K562 (cell line): ENCODE measurements at regions not wholly inside any gene's neighbourhood (a gene's known extent, or its start where the extent isn't known, plus 50 kb on each side); places are given as distances from the start of the nearest gene placed in this dataset.

Experiments
- CC2D1A ChIP-seq: fragments of 450-650 bp; IDR thresholded peaks from 2 replicates; pipeline ENCODE4 v1.6.1; 2017; ENCODE audit warnings: mild to moderate bottlenecking
- CREB1 ChIP-seq, 2 experiments: sonication (generic) in 1 of 2; formaldehyde crosslinking in 1 of 2; IDR thresholded peaks; 2 replicates each; pipeline versions ENCODE4 v1.6.1 to v1.8.0; 2012 to 2022; ENCODE audit warnings: inconsistent platforms in 1 of 2, mild to moderate bottlenecking in 1 of 2, missing genetic modification reagents in 1 of 2, moderate library complexity in 1 of 2
- ERF ChIP-seq: fragments of 450-650 bp; formaldehyde crosslinking; IDR thresholded peaks from 2 replicates; pipeline ENCODE4 v1.4.0; 2020; ENCODE audit warnings: mild to moderate bottlenecking, mixed read lengths
- HMG20A ChIP-seq: fragments of 450-650 bp; formaldehyde crosslinking; conservative IDR thresholded peaks from 2 replicates; pipeline ENCODE4 v1.4.0; 2020; ENCODE audit warnings: mild to moderate bottlenecking, mixed read lengths
- ILK ChIP-seq: fragments of 450-650 bp; IDR thresholded peaks from 2 replicates; pipeline ENCODE4 v1.6.1; 2016; ENCODE audit warnings: missing genetic modification characterization, low read depth, mild to moderate bottlenecking, missing compliant biosample characterization, moderate library complexity, borderline replicate concordance
- KDM5B ChIP-seq: fragments of 200-600 bp; sonication (generic); IDR thresholded peaks from 2 replicates; pipeline ENCODE4 v1.6.1; 2012; ENCODE audit warnings: low read depth, mild to moderate bottlenecking, moderate library complexity, low read length, control low read depth, inconsistent platforms; ENCODE audit not compliant: insufficient replicate concordance
- KLF16 ChIP-seq: IDR thresholded peaks from 2 replicates; pipeline ENCODE4 v1.6.1; 2016; ENCODE audit warnings: antibody characterized with exemption
- MEIS2 ChIP-seq: fragments of 450-650 bp; IDR thresholded peaks from 2 replicates; pipeline ENCODE4 v1.6.1; 2014; ENCODE audit warnings: mild to moderate bottlenecking; ENCODE audit not compliant: partially characterized antibody
- NCOA2 ChIP-seq, 2 experiments: fragments of 450-650 bp; IDR thresholded peaks; 2 replicates each; pipeline ENCODE4 v1.6.1; 2018; ENCODE audit warnings: mild to moderate bottlenecking in 2 of 2, moderate library complexity in 1 of 2; ENCODE audit not compliant: partially characterized antibody in 2 of 2
- NCOA6 ChIP-seq: fragments of 450-650 bp; IDR thresholded peaks from 2 replicates; pipeline ENCODE4 v1.6.1; 2017; ENCODE audit warnings: mild to moderate bottlenecking
- POLR2A ChIP-seq: fragments of 450-650 bp; conservative IDR thresholded peaks from 2 replicates; pipeline ENCODE4 v1.6.1; 2016
- SMARCA4 ChIP-seq: fragments of 450-650 bp; IDR thresholded peaks from 2 replicates; pipeline ENCODE4 v1.6.1; 2016
- SP1 ChIP-seq: sonication (generic); formaldehyde crosslinking; IDR thresholded peaks from 2 replicates; pipeline ENCODE4 v1.8.1; 2022; ENCODE audit warnings: mild to moderate bottlenecking, missing genetic modification reagents
- SRSF7 ChIP-seq: fragments of 200-400 bp; formaldehyde crosslinking; optimal IDR thresholded peaks from 2 replicates; pipeline ENCODE3; 2017; ENCODE audit warnings: mild to moderate bottlenecking, low read depth, low read length
- STAG1 ChIP-seq: sonication (generic); formaldehyde crosslinking; IDR thresholded peaks from 2 replicates; pipeline ENCODE4 v1.5.0; 2020; ENCODE audit warnings: missing genetic modification reagents, borderline replicate concordance
- TEAD1 ChIP-seq, 2 experiments: fragments of 450-650 bp in 1 of 2; sonication (generic) in 1 of 2; formaldehyde crosslinking; IDR thresholded peaks; 2 replicates each; pipeline versions ENCODE4 v1.4.0 to v1.8.0; 2020 to 2022; ENCODE audit warnings: mild to moderate bottlenecking in 2 of 2, missing genetic modification reagents in 1 of 2
- ZBTB33 ChIP-seq: sonication (generic); formaldehyde crosslinking; IDR thresholded peaks from 2 replicates; pipeline ENCODE4 v1.8.1; 2023; ENCODE audit warnings: mild to moderate bottlenecking, missing genetic modification reagents
- ZNF184 ChIP-seq: sonication (generic); formaldehyde crosslinking; IDR thresholded peaks from 2 replicates; pipeline ENCODE4 v1.5.0; 2020; ENCODE audit warnings: missing genetic modification reagents
- ZNF212 ChIP-seq: fragments of 450-650 bp; formaldehyde crosslinking; IDR thresholded peaks from 2 replicates; pipeline ENCODE4 v1.4.0; 2020; ENCODE audit warnings: mild to moderate bottlenecking
- ZNF764 ChIP-seq: fragments of 250-450 bp; sonication (Bioruptor Pico); IDR thresholded peaks from 2 replicates; pipeline ENCODE4 v1.4.0; 2020; ENCODE audit warnings: low read depth, mild to moderate bottlenecking, moderate library complexity
- TF ChIP-seq, protein P1 (sequence below): fragments of 250-450 bp; sonication (Bioruptor Pico); IDR thresholded peaks from 2 replicates; pipeline ENCODE4 v1.4.0; 2020; ENCODE audit warnings: mild to moderate bottlenecking, moderate library complexity, borderline replicate concordance
- TF ChIP-seq, protein P2 (sequence below): sonication (generic); formaldehyde crosslinking; IDR thresholded peaks from 2 replicates; pipeline ENCODE4 v1.8.0; 2022; ENCODE audit warnings: mild to moderate bottlenecking, missing genetic modification reagents, borderline replicate concordance
- TF ChIP-seq, protein P3 (sequence below): fragments of 450-650 bp; IDR thresholded peaks from 2 replicates; pipeline ENCODE4 v1.6.1; 2014; ENCODE audit warnings: low read depth, mild to moderate bottlenecking, moderate library complexity, borderline replicate concordance

- TF ChIP-seq TEAD1 (CRISPR knock-in tag; IDR thresholded peaks at IDR 0.05) (no peak), MEIS2 (peak; percentile 35), KLF16 (peak; percentile 41; the same call in 1 of the 2 replicates), STAG1 (CRISPR knock-in tag) (no peak), SMARCA4 (peak; percentile 32; the same call in 1 of the 2 replicates), ERF (CRISPR knock-in tag) (no peak), ZNF212 (no peak), HMG20A (CRISPR knock-in tag) (no peak), KDM5B (no peak), POLR2A (no peak), CC2D1A (no peak), SP1 (CRISPR knock-in tag) (no peak), ZNF184 (no peak), ILK (tag) (no peak), SRSF7 (no peak), NCOA2 (IDR thresholded peaks at IDR 0.05; ENCODE audit: partially characterized antibody in 2 of 2) (no peak), CREB1 (IDR thresholded peaks at IDR 0.05) (no peak), CREB1 (CRISPR knock-in tag; IDR thresholded peaks at IDR 0.05) (no peak), ZBTB33 (no peak), NCOA6 (no peak), ZNF764 (no peak)
- TF ChIP-seq, protein P1, sequence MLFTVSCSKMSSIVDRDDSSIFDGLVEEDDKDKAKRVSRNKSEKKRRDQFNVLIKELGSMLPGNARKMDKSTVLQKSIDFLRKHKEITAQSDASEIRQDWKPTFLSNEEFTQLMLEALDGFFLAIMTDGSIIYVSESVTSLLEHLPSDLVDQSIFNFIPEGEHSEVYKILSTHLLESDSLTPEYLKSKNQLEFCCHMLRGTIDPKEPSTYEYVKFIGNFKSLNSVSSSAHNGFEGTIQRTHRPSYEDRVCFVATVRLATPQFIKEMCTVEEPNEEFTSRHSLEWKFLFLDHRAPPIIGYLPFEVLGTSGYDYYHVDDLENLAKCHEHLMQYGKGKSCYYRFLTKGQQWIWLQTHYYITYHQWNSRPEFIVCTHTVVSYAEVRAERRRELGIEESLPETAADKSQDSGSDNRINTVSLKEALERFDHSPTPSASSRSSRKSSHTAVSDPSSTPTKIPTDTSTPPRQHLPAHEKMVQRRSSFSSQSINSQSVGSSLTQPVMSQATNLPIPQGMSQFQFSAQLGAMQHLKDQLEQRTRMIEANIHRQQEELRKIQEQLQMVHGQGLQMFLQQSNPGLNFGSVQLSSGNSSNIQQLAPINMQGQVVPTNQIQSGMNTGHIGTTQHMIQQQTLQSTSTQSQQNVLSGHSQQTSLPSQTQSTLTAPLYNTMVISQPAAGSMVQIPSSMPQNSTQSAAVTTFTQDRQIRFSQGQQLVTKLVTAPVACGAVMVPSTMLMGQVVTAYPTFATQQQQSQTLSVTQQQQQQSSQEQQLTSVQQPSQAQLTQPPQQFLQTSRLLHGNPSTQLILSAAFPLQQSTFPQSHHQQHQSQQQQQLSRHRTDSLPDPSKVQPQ = no peak
- TF ChIP-seq, protein P2, sequence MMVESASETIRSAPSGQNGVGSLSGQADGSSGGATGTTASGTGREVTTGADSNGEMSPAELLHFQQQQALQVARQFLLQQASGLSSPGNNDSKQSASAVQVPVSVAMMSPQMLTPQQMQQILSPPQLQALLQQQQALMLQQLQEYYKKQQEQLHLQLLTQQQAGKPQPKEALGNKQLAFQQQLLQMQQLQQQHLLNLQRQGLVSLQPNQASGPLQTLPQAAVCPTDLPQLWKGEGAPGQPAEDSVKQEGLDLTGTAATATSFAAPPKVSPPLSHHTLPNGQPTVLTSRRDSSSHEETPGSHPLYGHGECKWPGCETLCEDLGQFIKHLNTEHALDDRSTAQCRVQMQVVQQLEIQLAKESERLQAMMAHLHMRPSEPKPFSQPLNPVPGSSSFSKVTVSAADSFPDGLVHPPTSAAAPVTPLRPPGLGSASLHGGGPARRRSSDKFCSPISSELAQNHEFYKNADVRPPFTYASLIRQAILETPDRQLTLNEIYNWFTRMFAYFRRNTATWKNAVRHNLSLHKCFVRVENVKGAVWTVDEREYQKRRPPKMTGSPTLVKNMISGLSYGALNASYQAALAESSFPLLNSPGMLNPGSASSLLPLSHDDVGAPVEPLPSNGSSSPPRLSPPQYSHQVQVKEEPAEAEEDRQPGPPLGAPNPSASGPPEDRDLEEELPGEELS = no peak
- TF ChIP-seq, protein P3, sequence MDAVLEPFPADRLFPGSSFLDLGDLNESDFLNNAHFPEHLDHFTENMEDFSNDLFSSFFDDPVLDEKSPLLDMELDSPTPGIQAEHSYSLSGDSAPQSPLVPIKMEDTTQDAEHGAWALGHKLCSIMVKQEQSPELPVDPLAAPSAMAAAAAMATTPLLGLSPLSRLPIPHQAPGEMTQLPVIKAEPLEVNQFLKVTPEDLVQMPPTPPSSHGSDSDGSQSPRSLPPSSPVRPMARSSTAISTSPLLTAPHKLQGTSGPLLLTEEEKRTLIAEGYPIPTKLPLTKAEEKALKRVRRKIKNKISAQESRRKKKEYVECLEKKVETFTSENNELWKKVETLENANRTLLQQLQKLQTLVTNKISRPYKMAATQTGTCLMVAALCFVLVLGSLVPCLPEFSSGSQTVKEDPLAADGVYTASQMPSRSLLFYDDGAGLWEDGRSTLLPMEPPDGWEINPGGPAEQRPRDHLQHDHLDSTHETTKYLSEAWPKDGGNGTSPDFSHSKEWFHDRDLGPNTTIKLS = no peak
These were observed 162.6 kb upstream of the AGR3 start (continued) for GRCh38 chr7:17044396-17044795.
